Body of pancreas (tissue), 4 donors: ENCODE measurements at regions not wholly inside any gene's neighbourhood (a gene's known extent, or its start where the extent isn't known, plus 50 kb on each side); places are given as distances from the start of the nearest gene placed in this dataset.
"Not testable (repeated sequence)": the region's sequence is repeated elsewhere in the genome, so short reads cannot be mapped to it uniquely, and the experiment has no call there.

ENCODE experiments used
- ATAC-seq: fragments of 150-250 bp; one replicate; pipeline ENCODE4 v1.9.1; 2016
- DNase-seq, 4 donors: peaks; one replicate each; pipeline ENCODE4 v3.0.0-alpha.2; 2019
- H3K27ac ChIP-seq, 4 donors: fragments of 200-600 bp; sonication (generic); 1 replicate in 3 of 4; 2 replicates in 1 of 4; pipeline versions ENCODE4 v1.5.1 to v1.6.1; 2016 to 2019; ENCODE audit warnings: mild to moderate bottlenecking in 1 of 4, mixed read lengths in 1 of 4, moderate library complexity in 1 of 4
- H3K27me3 ChIP-seq, 2 donors: fragments of 200-600 bp; sonication (generic); one replicate each; pipeline ENCODE4 v1.6.0; 2016; ENCODE audit warnings: mild to moderate bottlenecking in 1 of 2
- H3K36me3 ChIP-seq, 2 donors: fragments of 200-600 bp; sonication (generic); replicated peaks in 1 of 2; 2 replicates each; pipeline ENCODE4 v1.5.1; 2016; ENCODE audit warnings: low read depth in 2 of 2; ENCODE audit not compliant: insufficient read depth in 1 of 2
- H3K4me1 ChIP-seq: fragments of 200-600 bp; sonication (generic); one replicate; pipeline ENCODE4 v1.6.0; 2016
- H3K4me3 ChIP-seq, 2 donors: fragments of 200-600 bp; sonication (generic); 1 replicate in 1 of 2; 2 replicates in 1 of 2; pipeline ENCODE4 v1.5.1; 2016 to 2019
- H3K9me3 ChIP-seq, 3 donors: fragments of 200-600 bp; sonication (generic); 1 replicate in 2 of 3; 2 replicates in 1 of 3; pipeline ENCODE4 v1.5.1; 2016
- CTCF ChIP-seq, 7 experiments: fragments of 450-650 bp in 4 of 7; fragments of 200-600 bp in 3 of 7; sonication (generic) in 3 of 7; IDR thresholded peaks; one replicate each; pipeline ENCODE4 v1.5.1; 2016 to 2019; ENCODE audit warnings: antibody characterized with exemption in 7 of 7
- POLR2A ChIP-seq, 3 donors: fragments of 450-650 bp; IDR thresholded peaks; one replicate each; pipeline ENCODE4 v1.6.1; 2016; ENCODE audit warnings: antibody characterized with exemption in 3 of 3, mild to moderate bottlenecking in 2 of 3
- WGBS, 2 donors: methylation state at CpG; one replicate each; pipeline ENCODE4 v1.1.5; 2017; 5-methylcytosine and 5-hydroxymethylcytosine counted together
- intact Hi-C: fragments of 100-400 bp; cut with DNase I; formaldehyde crosslinking; loops from one replicate; pipeline ENCODE4 v1.15.1; 2023

GRCh38 chrX:142606629-142607028 is 401.5 kb upstream of the MAGEC2 start:
- intact Hi-C loops, H3K9me3 ChIP-seq, H3K36me3 ChIP-seq, H3K4me3 ChIP-seq, ATAC-seq, H3K4me1 ChIP-seq, H3K27ac ChIP-seq, H3K27me3 ChIP-seq: not testable (repeated sequence)
- peak in 2 of 4 donors; percentile 16 to 41 for DNase-seq
- TF ChIP-seq CTCF (IDR thresholded peaks at IDR 0.05), result peak in 2 of 7 experiments; percentile 8 to 21
- 77 to 87% methylated on average over 5 to 10 of the region's 10 CpGs for WGBS, 2 donors

GRCh38 chrX:142601792-142602191 is 396.7 kb upstream of the MAGEC2 start:
- Histone ChIP-seq H3K9me3 (no peaks in the 10 kb centered on the region), H3K4me3 (no peak overlapping the region), H3K27me3 (no peaks in the 10 kb centered on the region), H3K36me3 (no peaks in the 10 kb centered on the region), H3K27ac (no peak overlapping the region), H3K4me1 (no peaks in the 10 kb centered on the region)
- ATAC-seq (no peak), DNase-seq (no peak)
- intact Hi-C loops, result no loop called here
- WGBS, 2 donors, result 68 to 77% methylated on average over 5 of the region's 5 CpGs
- TF ChIP-seq POLR2A (IDR thresholded peaks at IDR 0.05), result no peak

- DNase-seq, result no peak
- no peak overlapping the region for H3K4me3 ChIP-seq
- no peak for ATAC-seq
- no peaks in the 10 kb centered on the region for H3K9me3 ChIP-seq
- TF ChIP-seq CTCF (IDR thresholded peaks at IDR 0.05) (no peak), POLR2A (IDR thresholded peaks at IDR 0.05) (no peak)
- intact Hi-C loops, result no loop called here
- no peaks in the 10 kb centered on the region for H3K27me3 ChIP-seq
- no peaks in the 10 kb centered on the region for H3K4me1 ChIP-seq
- no peak overlapping the region for H3K27ac ChIP-seq
- 60 to 83% methylated on average over 7 of the region's 7 CpGs for WGBS, 2 donors
- H3K36me3 ChIP-seq, result no peaks in the 10 kb centered on the region
These were observed 388.3 kb upstream of the MAGEC2 start for GRCh38 chrX:142593361-142593862.

GRCh38 chrX:142576615-142577014 is 371.5 kb upstream of the MAGEC2 start:
- no peaks in the 10 kb centered on the region for H3K27me3 ChIP-seq
- TF ChIP-seq POLR2A (IDR thresholded peaks at IDR 0.05), result no peak
- TF ChIP-seq CTCF (IDR thresholded peaks at IDR 0.05), result no peak
- intact Hi-C loops, result no loop called here
- H3K36me3 ChIP-seq, result no peaks in the 10 kb centered on the region
- ATAC-seq (no peak), DNase-seq (no peak)
- no peak overlapping the region for H3K4me3 ChIP-seq
- no peaks in the 10 kb centered on the region for H3K4me1 ChIP-seq
- WGBS, 2 donors, result 13 to 48% methylated on average over 2 of the region's 3 CpGs
- H3K9me3 ChIP-seq, result no peaks in the 10 kb centered on the region
- no peak overlapping the region for H3K27ac ChIP-seq

- H3K27ac ChIP-seq, result no peak overlapping the region
- H3K36me3 ChIP-seq, result no peaks in the 10 kb centered on the region
- DNase-seq, result no peak
- intact Hi-C loops, result no loop called here
- H3K27me3 ChIP-seq, result no peaks in the 10 kb centered on the region
- TF ChIP-seq POLR2A (IDR thresholded peaks at IDR 0.05), result no peak
- no peak for TF ChIP-seq CTCF (IDR thresholded peaks at IDR 0.05)
- ATAC-seq, result no peak
- WGBS, 2 donors, result 24 to 42% methylated on average over 3 of the region's 3 CpGs
- H3K4me1 ChIP-seq, result no peaks in the 10 kb centered on the region
- no peaks in the 10 kb centered on the region for H3K9me3 ChIP-seq
- no peak overlapping the region for H3K4me3 ChIP-seq
These were observed 344.8 kb upstream of the MAGEC2 start for GRCh38 chrX:142549923-142550322.
